Fibroblast of skin of left biceps (primary cell): ENCODE measurements at regions not wholly inside any gene's neighbourhood (a gene's known extent, or its start where the extent isn't known, plus 50 kb on each side); places are given as distances from the start of the nearest gene placed in this dataset.

Experiments
- DNase-seq, 2 experiments: peaks; one replicate each; pipeline ENCODE4 v3.0.0-alpha.2; 2013; ENCODE audit warnings: low read depth in 2 of 2

- no peak for DNase-seq
Observed at GRCh38 chr7:148950806-148951205, 66.7 kb upstream of the EZH2 start.

DNA sequence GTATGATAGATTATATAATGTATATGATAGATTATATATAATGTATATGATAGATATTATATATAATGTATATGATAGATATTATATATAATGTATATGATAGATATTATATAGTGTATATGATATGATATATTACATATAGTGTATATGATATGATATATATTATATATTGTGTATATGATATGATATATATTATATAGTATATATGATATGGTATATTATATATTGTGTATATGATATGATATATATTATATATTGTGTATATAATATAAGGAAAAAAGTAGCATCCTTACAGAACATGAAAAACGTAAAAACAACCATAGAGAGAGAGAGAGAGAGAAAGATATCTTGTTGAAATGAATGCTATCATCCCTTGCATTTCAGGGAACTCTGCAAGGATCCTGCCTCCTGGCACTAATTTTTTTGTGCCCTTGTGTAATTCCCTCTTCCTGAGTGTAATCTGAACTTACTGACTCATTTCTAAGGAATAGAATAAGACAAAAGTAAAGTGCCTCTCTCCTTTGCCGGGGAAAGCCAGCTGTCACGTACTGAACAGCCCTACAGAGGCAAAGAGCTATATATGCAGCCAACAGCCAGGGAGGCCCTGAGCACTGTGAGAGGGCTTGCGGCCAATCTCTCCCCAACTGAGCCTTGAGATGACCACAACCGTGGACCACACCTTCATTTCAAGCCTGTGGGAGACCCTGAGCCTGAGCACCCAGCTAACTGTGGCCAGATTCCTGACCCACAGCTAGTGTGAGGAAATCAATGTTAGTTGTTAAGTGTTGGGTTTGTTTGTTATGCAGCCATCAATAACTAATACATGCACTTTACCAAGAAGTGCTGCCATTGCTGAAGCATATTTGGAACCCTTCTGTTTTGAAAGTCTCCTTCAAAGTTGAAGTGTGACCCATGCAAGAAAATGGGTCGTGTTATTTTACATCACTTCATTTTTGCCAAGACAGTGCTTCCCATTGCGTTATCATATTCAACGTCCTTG, 61.1 kb upstream of the EZH2 start:
- DNase-seq = no peak

GRCh38 chr7:148941598-148942275, 57.6 kb upstream of the EZH2 start:
- DNase-seq = no peak

- peak; percentile 74 to 75 for DNase-seq
Observed at GRCh38 chr7:148940702-148941597, 56.9 kb upstream of the EZH2 start.

- no peak for DNase-seq
Observed at GRCh38 chr7:148939128-148939755, 55.2 kb upstream of the EZH2 start.

GRCh38 chr7:148935451-148935850, 51.4 kb upstream of the EZH2 start:
- DNase-seq = no peak
